ENCODE measurements at regions not wholly inside any gene's neighbourhood (a gene's known extent, or its start where the extent isn't known, plus 50 kb on each side); places are given as distances from the start of the nearest gene placed in this dataset.
"Not testable (repeated sequence)": the region's sequence is repeated elsewhere in the genome, so short reads cannot be mapped to it uniquely, and the experiment has no call there.

DNA sequence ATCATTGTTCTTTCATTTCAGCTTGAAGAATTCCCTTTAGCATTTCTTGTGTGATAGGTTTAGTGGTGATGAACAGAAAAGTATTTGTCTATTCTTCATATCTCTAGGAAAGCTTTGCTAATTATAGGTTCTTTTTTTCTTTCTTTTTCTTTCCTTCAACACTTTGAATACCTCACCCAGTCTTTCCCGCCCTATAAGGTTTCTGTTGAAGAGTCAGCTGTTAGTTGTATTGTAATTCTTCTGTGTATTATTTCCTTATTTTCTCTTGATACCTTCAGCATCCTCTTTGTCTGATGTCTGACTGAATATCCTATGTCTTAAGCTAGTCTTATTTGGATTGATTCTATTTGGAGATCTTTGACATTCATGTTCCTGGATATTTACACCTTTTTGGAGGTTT, 1989.4 kb downstream of the PCDH9 start:
- H3K4me3 ChIP-seq = no peak overlapping the region
- H3K9me3 ChIP-seq = peaks cover 0 to 8% of the 10 kb centered on the region in 2 donors
- DNase-seq (ENCODE audit: low spot score) = no peak
- no peaks in the 10 kb centered on the region for H3K27me3 ChIP-seq
- H3K27ac ChIP-seq = no peak overlapping the region
- no peaks in the 10 kb centered on the region for H3K4me1 ChIP-seq
- TF ChIP-seq, protein P1, sequence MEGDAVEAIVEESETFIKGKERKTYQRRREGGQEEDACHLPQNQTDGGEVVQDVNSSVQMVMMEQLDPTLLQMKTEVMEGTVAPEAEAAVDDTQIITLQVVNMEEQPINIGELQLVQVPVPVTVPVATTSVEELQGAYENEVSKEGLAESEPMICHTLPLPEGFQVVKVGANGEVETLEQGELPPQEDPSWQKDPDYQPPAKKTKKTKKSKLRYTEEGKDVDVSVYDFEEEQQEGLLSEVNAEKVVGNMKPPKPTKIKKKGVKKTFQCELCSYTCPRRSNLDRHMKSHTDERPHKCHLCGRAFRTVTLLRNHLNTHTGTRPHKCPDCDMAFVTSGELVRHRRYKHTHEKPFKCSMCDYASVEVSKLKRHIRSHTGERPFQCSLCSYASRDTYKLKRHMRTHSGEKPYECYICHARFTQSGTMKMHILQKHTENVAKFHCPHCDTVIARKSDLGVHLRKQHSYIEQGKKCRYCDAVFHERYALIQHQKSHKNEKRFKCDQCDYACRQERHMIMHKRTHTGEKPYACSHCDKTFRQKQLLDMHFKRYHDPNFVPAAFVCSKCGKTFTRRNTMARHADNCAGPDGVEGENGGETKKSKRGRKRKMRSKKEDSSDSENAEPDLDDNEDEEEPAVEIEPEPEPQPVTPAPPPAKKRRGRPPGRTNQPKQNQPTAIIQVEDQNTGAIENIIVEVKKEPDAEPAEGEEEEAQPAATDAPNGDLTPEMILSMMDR (IDR thresholded peaks at IDR 0.05) = no peak
- no peaks in the 10 kb centered on the region for H3K36me3 ChIP-seq

DNA sequence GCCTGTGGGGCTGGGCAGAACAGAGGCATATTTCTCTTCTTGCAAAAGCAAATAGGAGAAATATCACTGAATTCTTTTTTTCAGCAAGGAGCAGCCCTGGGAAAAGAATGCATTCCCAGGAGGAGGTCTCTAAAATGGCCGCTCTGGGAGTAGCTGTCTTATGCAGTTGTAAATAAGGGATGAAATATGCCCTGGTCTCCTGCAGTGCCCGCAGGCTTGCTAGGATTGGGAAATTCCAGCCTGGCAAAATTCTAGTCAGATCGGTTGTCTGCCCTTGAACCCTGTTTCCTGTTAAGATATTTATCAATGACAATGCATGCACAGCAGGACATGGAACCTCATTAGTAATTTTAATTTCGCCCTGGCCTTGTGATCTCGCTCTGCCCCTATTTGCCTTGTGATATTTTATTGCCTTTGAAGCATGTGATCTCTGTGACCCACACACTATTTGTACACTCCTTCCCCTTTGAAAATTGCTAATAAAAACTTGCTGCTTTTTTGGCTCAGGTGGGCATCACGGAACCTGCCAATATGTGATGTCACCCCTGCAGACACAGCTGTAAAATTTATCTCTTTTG, 1993.2 kb downstream of the PCDH9 start:
- Histone ChIP-seq H3K4me3 (no peak overlapping the region), H3K36me3 (no peaks in the 10 kb centered on the region), H3K27ac (no peak overlapping the region), H3K27me3 (no peaks in the 10 kb centered on the region), H3K4me1 (no peaks in the 10 kb centered on the region), H3K9me3 (peaks cover 0 to 8% of the 10 kb centered on the region in 2 donors)
- DNase-seq (ENCODE audit: low spot score) = no peak
- TF ChIP-seq, protein P1 (IDR thresholded peaks at IDR 0.05) = no peak

DNA sequence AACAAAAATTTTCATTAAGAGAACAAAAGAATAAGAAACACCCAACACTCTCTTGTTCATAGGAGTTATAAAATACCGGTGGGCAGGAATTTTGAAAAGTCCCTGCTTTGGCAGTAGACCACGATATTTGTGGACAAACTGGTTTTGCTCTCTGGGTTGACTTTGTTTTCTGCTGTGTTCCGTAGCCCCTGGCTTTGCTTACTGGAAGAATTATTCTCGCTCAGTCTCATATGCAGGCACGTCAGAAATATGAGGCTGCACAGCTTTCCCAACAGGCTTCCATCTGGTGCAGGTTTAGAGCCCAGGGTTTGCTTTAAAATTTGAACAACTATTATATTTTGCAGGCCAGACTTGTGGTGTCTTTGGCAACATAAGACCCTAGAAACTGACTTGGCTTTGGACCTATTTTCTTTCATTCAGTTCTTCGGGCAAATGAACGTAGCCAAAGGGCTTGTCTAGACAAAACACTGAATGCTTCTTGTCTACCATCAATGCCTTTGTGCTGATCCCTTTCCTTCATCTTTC, 2012.6 kb downstream of the PCDH9 start:
- Histone ChIP-seq H3K27me3 (no peaks in the 10 kb centered on the region), H3K9me3 (no peaks in the 10 kb centered on the region), H3K36me3 (no peaks in the 10 kb centered on the region), H3K27ac (no peak overlapping the region), H3K4me1 (no peaks in the 10 kb centered on the region), H3K4me3 (no peak overlapping the region)
- TF ChIP-seq, protein P1 (IDR thresholded peaks at IDR 0.05) = no peak
- DNase-seq (ENCODE audit: low spot score) = no peak

DNA sequence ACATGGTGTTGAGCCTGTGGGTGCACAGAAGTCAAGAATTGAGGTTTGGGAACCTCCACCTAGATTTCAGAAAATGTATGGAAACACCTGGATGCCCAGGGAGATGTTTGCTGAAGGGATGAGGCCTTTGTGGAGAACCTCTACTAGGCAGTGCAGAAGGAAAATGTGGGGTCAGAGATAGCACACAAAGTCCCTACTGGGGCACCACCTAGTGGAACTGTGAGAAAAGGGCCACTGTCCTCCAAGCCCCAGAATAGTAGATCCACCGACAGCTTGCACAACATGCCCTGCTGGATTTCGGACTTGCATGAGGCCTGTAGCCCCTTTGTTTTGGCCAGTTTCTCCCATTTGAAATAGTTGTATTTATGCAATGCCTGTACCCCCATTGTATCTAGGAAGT, 2027.3 kb downstream of the PCDH9 start:
- H3K27me3 ChIP-seq; H3K36me3 ChIP-seq; DNase-seq (ENCODE audit: low spot score); H3K4me3 ChIP-seq; H3K4me1 ChIP-seq; H3K9me3 ChIP-seq; H3K27ac ChIP-seq: not testable (repeated sequence)

DNA sequence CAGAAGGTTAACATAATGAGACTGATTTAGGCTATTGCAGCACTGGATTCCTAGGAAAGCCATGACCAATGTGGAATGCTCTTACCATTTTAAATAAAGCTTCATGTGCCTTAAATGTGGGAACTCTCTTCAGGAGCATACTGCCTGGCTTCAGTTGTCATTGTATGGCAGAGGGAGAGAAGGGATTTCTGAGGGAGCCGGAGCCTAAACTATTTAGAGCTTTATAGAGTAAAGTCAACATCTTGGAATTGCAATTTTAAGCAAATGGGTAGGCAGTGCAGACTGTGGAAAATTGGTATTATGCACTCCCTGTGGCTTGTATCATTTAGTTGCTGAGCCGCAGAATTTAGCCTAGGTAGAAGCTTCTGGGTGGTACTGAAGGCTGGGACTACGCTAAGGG, 2041.4 kb downstream of the PCDH9 start:
- Histone ChIP-seq H3K27ac (no peak overlapping the region), H3K36me3 (no peaks in the 10 kb centered on the region), H3K27me3 (no peaks in the 10 kb centered on the region), H3K4me3 (no peak overlapping the region), H3K4me1 (no peaks in the 10 kb centered on the region), H3K9me3 (peaks cover 0 to 5% of the 10 kb centered on the region in 2 donors)
- DNase-seq (ENCODE audit: low spot score) = no peak
- TF ChIP-seq, protein P1 (IDR thresholded peaks at IDR 0.05) = no peak

DNA sequence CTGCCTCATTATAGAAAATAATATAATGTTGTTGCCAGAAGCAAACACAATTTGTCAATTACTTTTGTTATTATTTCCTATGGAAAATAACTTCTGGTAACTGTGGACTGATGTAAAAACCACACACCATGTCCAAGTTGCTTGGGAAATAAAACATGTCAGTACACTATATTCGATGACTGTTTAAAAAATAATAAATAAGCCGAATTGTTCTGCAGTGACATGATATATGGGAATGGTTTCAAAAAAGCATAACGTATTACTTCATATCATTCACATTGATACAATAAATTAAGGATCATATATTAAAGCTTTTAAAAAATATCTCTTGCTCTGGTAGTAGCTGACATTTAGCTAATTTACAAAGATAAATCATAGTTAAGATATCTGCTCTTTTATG, 2062.1 kb downstream of the PCDH9 start:
- Histone ChIP-seq H3K36me3 (no peaks in the 10 kb centered on the region), H3K27ac (no peak overlapping the region), H3K27me3 (no peaks in the 10 kb centered on the region), H3K4me1 (no peaks in the 10 kb centered on the region), H3K9me3 (no peaks in the 10 kb centered on the region), H3K4me3 (no peak overlapping the region)
- no peak for DNase-seq (ENCODE audit: low spot score)
- TF ChIP-seq, protein P1 (IDR thresholded peaks at IDR 0.05) = no peak
